GM23338 (cell line): ENCODE measurements at regions not wholly inside any gene's neighbourhood (a gene's known extent, or its start where the extent isn't known, plus 50 kb on each side); places are given as distances from the start of the nearest gene placed in this dataset.

ENCODE experiments used
- ATAC-seq: fragments of 200-7000 bp; cut with Tn5 transposase; 3 replicates; pipeline ENCODE4 v1.9.1; 2020
- DNase-seq: peaks from one replicate; pipeline ENCODE4 v3.0.0-alpha.2; 2015; ENCODE audit warnings: low spot score
- H2AFZ ChIP-seq: fragments of 200-600 bp; sonication (generic); 2 replicates; pipeline ENCODE4 v1.8.0; 2016; ENCODE audit warnings: antibody characterized with exemption, mild to moderate bottlenecking, moderate library complexity
- H3F3A ChIP-seq: fragments of 200-600 bp; sonication (generic); replicated peaks from 2 replicates; pipeline ENCODE4 v1.8.0; 2017; ENCODE audit warnings: antibody characterized with exemption, mixed run types, low read depth
- H3K27ac ChIP-seq: fragments of 200-600 bp; sonication (generic); 2 replicates; pipeline ENCODE4 v1.6.1; 2016; ENCODE audit warnings: low read depth
- H3K27me3 ChIP-seq: fragments of 200-600 bp; sonication (generic); 2 replicates; pipeline ENCODE4 v1.8.0; 2016; ENCODE audit warnings: mild to moderate bottlenecking, mixed run types, moderate library complexity; ENCODE audit not compliant: insufficient read depth
- H3K36me3 ChIP-seq: fragments of 200-600 bp; sonication (generic); 2 replicates; pipeline ENCODE4 v1.8.0; 2016; ENCODE audit warnings: mild to moderate bottlenecking; ENCODE audit not compliant: insufficient read depth
- H3K4me1 ChIP-seq: fragments of 200-600 bp; sonication (generic); 2 replicates; pipeline ENCODE4 v1.8.0; 2016; ENCODE audit warnings: mild to moderate bottlenecking, moderate library complexity; ENCODE audit not compliant: insufficient read depth
- H3K4me2 ChIP-seq: fragments of 200-600 bp; sonication (generic); 2 replicates; pipeline ENCODE4 v1.7.1; 2017; ENCODE audit warnings: mixed run types
- H3K4me3 ChIP-seq: fragments of 200-600 bp; sonication (generic); 2 replicates; pipeline ENCODE4 v1.6.1; 2016; ENCODE audit warnings: mixed run types
- H3K79me2 ChIP-seq: fragments of 200-600 bp; sonication (generic); replicated peaks from 2 replicates; pipeline ENCODE4 v1.8.0; 2017; ENCODE audit warnings: mild to moderate bottlenecking; ENCODE audit not compliant: insufficient read depth
- H3K9me2 ChIP-seq: fragments of 200-600 bp; sonication (generic); 2 replicates; pipeline ENCODE4 v1.8.0; 2017; ENCODE audit not compliant: insufficient read depth
- H4K20me1 ChIP-seq: fragments of 200-600 bp; sonication (generic); replicated peaks from 2 replicates; pipeline ENCODE4 v1.8.0; 2017; ENCODE audit warnings: mild to moderate bottlenecking; ENCODE audit not compliant: insufficient read depth
- H3K27ac Mint-ChIP-seq: 2 replicates; pipeline ENCODE4 v1.8.0; 2020; ENCODE audit warnings: inconsistent platforms, mild to moderate bottlenecking, moderate library complexity, mixed read lengths
- H3K27me3 Mint-ChIP-seq: 3 replicates; pipeline ENCODE4 v1.8.0; 2022; ENCODE audit warnings: low read depth, mild to moderate bottlenecking, moderate library complexity, mixed read lengths, inconsistent platforms; ENCODE audit not compliant: insufficient read depth, poor library complexity
- H3K36me3 Mint-ChIP-seq: 3 replicates; pipeline ENCODE4 v1.8.0; 2021; ENCODE audit warnings: low read depth, mild to moderate bottlenecking, inconsistent platforms, moderate library complexity, mixed read lengths
- H3K4me1 Mint-ChIP-seq: 3 replicates; pipeline ENCODE4 v1.8.0; 2020; ENCODE audit warnings: mild to moderate bottlenecking, inconsistent platforms, mixed read lengths
- H3K4me3 Mint-ChIP-seq: 3 replicates; pipeline ENCODE4 v1.8.0; 2021; ENCODE audit warnings: moderate library complexity, mild to moderate bottlenecking, inconsistent platforms, mixed read lengths
- H3K9me3 Mint-ChIP-seq: 3 replicates; pipeline ENCODE4 v1.8.0; 2020; ENCODE audit warnings: moderate library complexity, mild to moderate bottlenecking, inconsistent platforms, mixed read lengths
- CREB1 ChIP-seq: fragments of 250-450 bp; sonication (Bioruptor Pico); IDR thresholded peaks from 2 replicates; pipeline ENCODE4 v1.5.0; 2020; ENCODE audit warnings: low read depth, mild to moderate bottlenecking, moderate library complexity
- CTCF ChIP-seq, 2 experiments: fragments of 200-600 bp in 1 of 2; sonication (generic) in 1 of 2; conservative IDR thresholded peaks; 2 replicates each; pipeline versions ENCODE4 v1.5.1 to v1.6.1; 2016 to 2017; ENCODE audit warnings: antibody characterized with exemption in 2 of 2, low read depth in 2 of 2, mild to moderate bottlenecking in 2 of 2, moderate library complexity in 1 of 2
- ETS1 ChIP-seq: IDR thresholded peaks from 2 replicates; pipeline ENCODE4 v1.6.1; 2016; ENCODE audit warnings: antibody characterized with exemption
- EZH2 ChIP-seq: fragments of 200-600 bp; sonication (generic); IDR thresholded peaks from one replicate; pipeline ENCODE4 v1.8.0; 2017; ENCODE audit warnings: antibody characterized with exemption, mild to moderate bottlenecking, low read depth; ENCODE audit not compliant: unreplicated experiment
- EZH2phosphoT487 ChIP-seq: fragments of 200-600 bp; sonication (generic); IDR thresholded peaks from one replicate; pipeline ENCODE4 v1.8.1; 2018; ENCODE audit warnings: antibody characterized with exemption; ENCODE audit not compliant: unreplicated experiment
- JUNB ChIP-seq: IDR thresholded peaks from one replicate; pipeline ENCODE4 v1.6.1; 2016; ENCODE audit warnings: antibody characterized with exemption; ENCODE audit not compliant: unreplicated experiment
- NANOG ChIP-seq: IDR thresholded peaks from 2 replicates; pipeline ENCODE4 v1.6.1; 2016; ENCODE audit warnings: antibody characterized with exemption, borderline replicate concordance
- POLR2AphosphoS5 ChIP-seq: IDR thresholded peaks from 2 replicates; pipeline ENCODE4 v1.6.1; 2016; ENCODE audit warnings: antibody characterized with exemption, low read depth
- REST ChIP-seq: IDR thresholded peaks from one replicate; pipeline ENCODE4 v1.6.1; 2018; ENCODE audit warnings: antibody characterized with exemption; ENCODE audit not compliant: unreplicated experiment
- STAT1 ChIP-seq: IDR thresholded peaks from one replicate; pipeline ENCODE4 v1.6.1; 2016; ENCODE audit warnings: antibody characterized with exemption; ENCODE audit not compliant: unreplicated experiment
- ZNF114 ChIP-seq: fragments of 250-450 bp; sonication (Bioruptor Pico); IDR thresholded peaks from 2 replicates; pipeline ENCODE4 v1.5.0; 2020; ENCODE audit warnings: mild to moderate bottlenecking, moderate library complexity
- ZNF331 ChIP-seq: fragments of 250-450 bp; sonication (Bioruptor Pico); IDR thresholded peaks from 2 replicates; pipeline ENCODE4 v1.5.0; 2020; ENCODE audit warnings: low read depth, mild to moderate bottlenecking, moderate library complexity
- ZNF462 ChIP-seq: fragments of 250-450 bp; sonication (Bioruptor Pico); IDR thresholded peaks from 2 replicates; pipeline ENCODE4 v1.5.0; 2020; ENCODE audit warnings: mild to moderate bottlenecking, moderate library complexity

- peak overlapping the region; percentile 59; the same call in 1 of the 3 replicates for H3K4me3 Mint-ChIP-seq
Measured at GRCh38 chrX:137431693-137432488, 134.0 kb upstream of the ZIC3 start.

More at GRCh38 chrX:137431693-137432488, 134.0 kb upstream of the ZIC3 start:
- Histone ChIP-seq H3K4me3 (peak overlapping the region; percentile 10), H3K27ac (no peak overlapping the region), H3K4me2 (peak overlapping the region; percentile 70), H3K9me2 (no peaks in the 10 kb centered on the region), H2AFZ (no peak overlapping the region), H3K4me1 (peaks cover 15% of the 10 kb centered on the region), H4K20me1 (no peaks in the 10 kb centered on the region), H3F3A (no peaks in the 10 kb centered on the region), H3K36me3 (no peaks in the 10 kb centered on the region), H3K79me2 (no peaks in the 10 kb centered on the region), H3K27me3 (peaks cover 39% of the 10 kb centered on the region)
- H3K9me3 Mint-ChIP-seq = peaks cover 4% of the 10 kb centered on the region; the same call in 2 of the 3 replicates
- no peak for TF ChIP-seq REST
- TF ChIP-seq ZNF462 (CRISPR knock-in tag) = no peak
- no peak for TF ChIP-seq CREB1 (CRISPR knock-in tag)
- TF ChIP-seq STAT1 = no peak
- TF ChIP-seq EZH2 = no peak
- no peak for TF ChIP-seq NANOG
- TF ChIP-seq ETS1 = no peak
- no peak for TF ChIP-seq CTCF (conservative IDR thresholded peaks at IDR 0.05; ENCODE audit: low read depth in 2 of 2)
- no peak for TF ChIP-seq JUNB
- TF ChIP-seq ZNF114 (CRISPR knock-in tag) = no peak
- TF ChIP-seq EZH2phosphoT487 = no peak
- no peak for TF ChIP-seq POLR2AphosphoS5
- no peak for TF ChIP-seq ZNF331 (CRISPR knock-in tag)
- DNase-seq (peak; percentile 82), ATAC-seq (peak; percentile 32)
- H3K27ac Mint-ChIP-seq = no peak overlapping the region
- peaks cover 30% of the 10 kb centered on the region for H3K27me3 Mint-ChIP-seq
- peaks cover 23% of the 10 kb centered on the region for H3K4me1 Mint-ChIP-seq
- H3K36me3 Mint-ChIP-seq = 0 out of 3 replicates have a peak, but pooled peaks cover 3% of the 10 kb centered on the region
